Mesendoderm (in vitro differentiated cells): ENCODE measurements at regions not wholly inside any gene's neighbourhood (a gene's known extent, or its start where the extent isn't known, plus 50 kb on each side); places are given as distances from the start of the nearest gene placed in this dataset.

Experiments used
- DNase-seq: peaks from one replicate; pipeline ENCODE4 v3.0.0; 2013
- H2AK5ac ChIP-seq: 2 replicates; pipeline ENCODE4 v1.6.1; 2013; ENCODE audit warnings: low read length, inconsistent platforms
- H2BK120ac ChIP-seq: 2 replicates; pipeline ENCODE4 v1.6.1; 2013; ENCODE audit warnings: low read depth, mild to moderate bottlenecking, low read length, moderate library complexity, mixed read lengths
- H2BK15ac ChIP-seq: replicated peaks from 2 replicates; pipeline ENCODE4 v1.6.1; 2013; ENCODE audit warnings: low read depth, mild to moderate bottlenecking, moderate library complexity
- H2BK5ac ChIP-seq: 2 replicates; pipeline ENCODE4 v1.6.1; 2013; ENCODE audit warnings: low read length, inconsistent platforms
- H3K18ac ChIP-seq: 2 replicates; pipeline ENCODE4 v1.6.1; 2013; ENCODE audit warnings: mild to moderate bottlenecking, low read length, mixed read lengths
- H3K23ac ChIP-seq: one replicate; pipeline ENCODE4 v1.6.1; 2013; ENCODE audit warnings: low read length
- H3K27ac ChIP-seq: 2 replicates; pipeline ENCODE4 v1.5.1; 2013; ENCODE audit warnings: low read depth, mild to moderate bottlenecking, inconsistent platforms, low read length, moderate library complexity
- H3K27me3 ChIP-seq: 2 replicates; pipeline ENCODE4 v1.6.1; 2013; ENCODE audit warnings: low read length, control low read depth, mild to moderate bottlenecking, inconsistent platforms; ENCODE audit not compliant: insufficient read depth, poor library complexity
- H3K36me3 ChIP-seq: 2 replicates; pipeline ENCODE4 v1.6.1; 2013; ENCODE audit warnings: low read length, inconsistent platforms; ENCODE audit not compliant: control insufficient read depth, insufficient read depth
- H3K4ac ChIP-seq: one replicate; pipeline ENCODE4 v1.6.1; 2013; ENCODE audit warnings: low read depth, mild to moderate bottlenecking, low read length, moderate library complexity
- H3K4me1 ChIP-seq: 2 replicates; pipeline ENCODE4 v1.6.1; 2013; ENCODE audit warnings: low read depth, low read length, inconsistent platforms; ENCODE audit not compliant: control insufficient read depth
- H3K4me2 ChIP-seq: 2 replicates; pipeline ENCODE4 v1.6.1; 2013; ENCODE audit warnings: low read length
- H3K4me3 ChIP-seq: 2 replicates; pipeline ENCODE4 v1.5.1; 2013; ENCODE audit warnings: mild to moderate bottlenecking, low read length
- H3K56ac ChIP-seq: one replicate; pipeline ENCODE4 v1.6.1; 2013; ENCODE audit warnings: low read length
- H3K79me1 ChIP-seq: 2 replicates; pipeline ENCODE4 v1.6.1; 2013; ENCODE audit warnings: low read length, inconsistent platforms
- H3K79me2 ChIP-seq: 2 replicates; pipeline ENCODE4 v1.6.1; 2013; ENCODE audit warnings: mild to moderate bottlenecking, low read length; ENCODE audit not compliant: control insufficient read depth, insufficient read depth
- H3K9ac ChIP-seq: 2 replicates; pipeline ENCODE4 v1.6.1; 2013; ENCODE audit warnings: low read length, inconsistent platforms
- H4K5ac ChIP-seq: one replicate; pipeline ENCODE4 v1.6.1; 2013; ENCODE audit warnings: low read length
- H4K8ac ChIP-seq: one replicate; pipeline ENCODE4 v1.6.1; 2013; ENCODE audit warnings: low read depth, mild to moderate bottlenecking, control low read depth, low read length, moderate library complexity
- WGBS: extraction: QIAGEN DNeasy Blood & Tissue Kit; methylation state at CpG from one replicate; pipeline ENCODE4 v1.1.7; 2013; ENCODE audit warnings: low lambda C conversion rate, missing lambda C conversion rate; ENCODE audit not compliant: insufficient coverage; ENCODE audit errors: extremely low coverage; 5-methylcytosine and 5-hydroxymethylcytosine counted together

- Histone ChIP-seq H3K9ac (no peak overlapping the region), H2BK120ac (no peak overlapping the region), H3K56ac (no peak overlapping the region), H3K27me3 (no peaks in the 10 kb centered on the region), H3K4me2 (no peak overlapping the region), H3K27ac (no peak overlapping the region), H3K18ac (no peak overlapping the region), H3K79me1 (no peaks in the 10 kb centered on the region), H2AK5ac (no peak overlapping the region), H3K4me3 (no peak overlapping the region), H4K8ac (no peak overlapping the region), H3K79me2 (no peaks in the 10 kb centered on the region), H3K23ac (no peak overlapping the region), H4K5ac (no peak overlapping the region), H2BK15ac (no peak overlapping the region), H3K4me1 (no peaks in the 10 kb centered on the region), H3K4ac (no peak overlapping the region), H3K36me3 (no peaks in the 10 kb centered on the region), H2BK5ac (no peak overlapping the region)
- no CpG with 5 or more reads among the region's 2 CpGs for WGBS
- DNase-seq: no peak
Observed at GRCh38 chr6:132107896-132108295, 156.7 kb upstream of the CCN2 start.

DNA sequence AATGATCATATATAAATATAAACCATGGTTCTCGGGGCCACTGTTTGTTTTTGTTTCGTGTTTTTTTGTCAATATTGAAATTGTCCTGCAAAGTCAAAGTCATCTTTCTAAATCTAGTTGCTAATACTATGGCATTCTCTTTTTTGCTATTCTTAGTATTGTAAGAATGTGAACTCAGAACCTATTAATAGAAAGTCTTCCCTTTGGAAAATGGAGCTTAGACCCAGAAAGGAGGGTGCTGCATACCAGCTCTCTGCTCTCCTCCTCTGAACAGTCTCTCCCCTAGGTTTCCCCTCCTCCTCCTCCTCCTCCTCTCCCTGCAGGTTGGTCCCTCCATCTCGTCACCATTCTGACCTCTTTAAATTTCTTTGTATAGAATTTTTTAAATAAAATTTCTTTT lies 150.4 kb upstream of the CCN2 start:
- DNase-seq: no peak
- WGBS: no CpG with 5 or more reads among the region's 3 CpGs

DNA sequence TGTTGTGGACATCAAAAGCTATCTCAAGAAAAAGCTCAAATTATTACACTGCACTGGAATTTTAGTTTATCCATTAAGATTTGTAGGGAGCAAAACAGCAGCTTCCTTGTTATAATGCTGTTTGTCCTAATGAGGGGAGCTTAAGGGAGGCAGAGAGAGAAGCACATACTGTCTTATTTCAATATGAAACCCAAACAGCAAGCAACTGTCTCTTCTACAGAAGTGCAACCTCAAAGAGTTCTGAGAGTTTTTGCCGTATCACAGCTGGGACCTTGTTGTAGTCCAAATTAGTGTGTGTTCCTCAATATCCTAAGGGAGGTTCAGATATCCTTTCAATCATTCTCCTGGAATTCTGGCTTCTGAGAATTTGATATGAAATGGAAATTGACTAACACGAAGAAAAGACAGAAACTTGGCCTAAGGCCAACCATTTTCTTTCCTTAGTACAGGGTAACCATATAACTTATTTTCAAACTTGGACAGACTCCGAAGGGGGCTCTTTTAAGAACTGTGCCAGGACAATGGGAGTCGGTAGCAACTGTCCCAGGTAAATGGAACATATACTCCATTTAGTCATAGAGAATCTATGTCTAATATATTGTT lies 149.3 kb upstream of the CCN2 start:
- no peak overlapping the region for H4K5ac ChIP-seq
- no peak overlapping the region for H3K56ac ChIP-seq
- H3K4me3 ChIP-seq: no peak overlapping the region
- H2BK15ac ChIP-seq: no peak overlapping the region
- no peak overlapping the region for H3K9ac ChIP-seq
- no peak overlapping the region for H3K23ac ChIP-seq
- no peak overlapping the region for H3K27ac ChIP-seq
- no peak for DNase-seq
- H3K4me1 ChIP-seq: no peaks in the 10 kb centered on the region
- no peak overlapping the region for H3K4ac ChIP-seq
- no CpG with 5 or more reads among the region's 4 CpGs for WGBS
- no peak overlapping the region for H4K8ac ChIP-seq
- no peaks in the 10 kb centered on the region for H3K79me2 ChIP-seq
- H3K18ac ChIP-seq: no peak overlapping the region
- H3K4me2 ChIP-seq: no peak overlapping the region
- H2BK5ac ChIP-seq: no peak overlapping the region
- no peaks in the 10 kb centered on the region for H3K79me1 ChIP-seq
- no peaks in the 10 kb centered on the region for H3K36me3 ChIP-seq
- H2AK5ac ChIP-seq: no peak overlapping the region
- no peaks in the 10 kb centered on the region for H3K27me3 ChIP-seq
- H2BK120ac ChIP-seq: no peak overlapping the region

More for the DNA sequence above, 150.4 kb upstream of the CCN2 start:
- Histone ChIP-seq H3K27me3 (no peaks in the 10 kb centered on the region), H3K9ac (no peak overlapping the region), H3K4ac (no peak overlapping the region), H3K4me3 (no peak overlapping the region), H4K8ac (no peak overlapping the region), H3K23ac (no peak overlapping the region), H2BK15ac (no peak overlapping the region), H3K4me1 (no peaks in the 10 kb centered on the region), H3K56ac (no peak overlapping the region), H3K27ac (no peak overlapping the region), H3K36me3 (no peaks in the 10 kb centered on the region), H3K79me1 (no peaks in the 10 kb centered on the region), H2AK5ac (no peak overlapping the region), H3K18ac (no peak overlapping the region), H4K5ac (no peak overlapping the region), H3K79me2 (no peaks in the 10 kb centered on the region), H2BK120ac (no peak overlapping the region), H2BK5ac (no peak overlapping the region), H3K4me2 (no peak overlapping the region)

GRCh38 chr6:132096996-132097395 lies 145.8 kb upstream of the CCN2 start:
- Histone ChIP-seq H3K4me3 (no peak overlapping the region), H3K4me2 (no peak overlapping the region), H2BK5ac (no peak overlapping the region), H2AK5ac (no peak overlapping the region), H3K9ac (no peak overlapping the region), H3K36me3 (no peaks in the 10 kb centered on the region), H4K8ac (no peak overlapping the region), H3K79me1 (no peaks in the 10 kb centered on the region), H2BK15ac (no peak overlapping the region), H3K4ac (no peak overlapping the region), H3K18ac (no peak overlapping the region), H3K4me1 (no peaks in the 10 kb centered on the region), H3K56ac (no peak overlapping the region), H3K79me2 (no peaks in the 10 kb centered on the region), H2BK120ac (no peak overlapping the region), H3K27me3 (no peaks in the 10 kb centered on the region), H4K5ac (no peak overlapping the region), H3K27ac (no peak overlapping the region), H3K23ac (no peak overlapping the region)
- WGBS: no CpG with 5 or more reads among the region's 5 CpGs
- DNase-seq: no peak

GRCh38 chr6:132096245-132096644 lies 145.1 kb upstream of the CCN2 start:
- Histone ChIP-seq H3K4me1 (no peaks in the 10 kb centered on the region), H2BK15ac (no peak overlapping the region), H3K23ac (no peak overlapping the region), H4K5ac (no peak overlapping the region), H3K27ac (no peak overlapping the region), H3K4ac (no peak overlapping the region), H2BK120ac (no peak overlapping the region), H3K56ac (no peak overlapping the region), H3K9ac (no peak overlapping the region), H4K8ac (no peak overlapping the region), H3K4me3 (no peak overlapping the region), H3K4me2 (no peak overlapping the region), H3K18ac (no peak overlapping the region), H3K27me3 (no peaks in the 10 kb centered on the region), H2BK5ac (no peak overlapping the region), H3K36me3 (no peaks in the 10 kb centered on the region), H2AK5ac (no peak overlapping the region), H3K79me2 (no peaks in the 10 kb centered on the region), H3K79me1 (no peaks in the 10 kb centered on the region)
- no CpG with 5 or more reads among the region's 3 CpGs for WGBS
- no peak for DNase-seq

DNA sequence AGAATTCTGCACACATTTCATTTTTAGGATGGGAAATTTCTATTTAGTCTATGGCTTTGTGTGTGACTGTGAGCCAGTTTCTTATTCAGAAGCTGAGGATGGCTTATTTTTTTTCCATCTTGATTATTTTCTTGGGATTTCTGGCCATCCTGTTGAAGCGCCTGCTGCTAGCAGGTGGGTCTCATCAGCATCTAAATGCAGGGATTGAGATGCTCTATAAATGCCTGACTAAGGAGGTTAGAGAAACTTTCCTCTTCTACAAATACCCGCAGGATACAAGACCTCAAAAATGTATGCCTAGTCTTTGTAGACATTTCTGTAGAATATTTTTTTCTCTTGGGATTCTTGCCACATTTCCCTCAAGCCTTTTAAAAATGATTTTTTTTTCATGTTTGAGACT lies 138.0 kb upstream of the CCN2 start:
- Histone ChIP-seq H3K4me3 (no peak overlapping the region), H3K4ac (no peak overlapping the region), H3K27ac (no peak overlapping the region), H3K9ac (no peak overlapping the region), H3K4me2 (no peak overlapping the region), H3K4me1 (no peaks in the 10 kb centered on the region), H2BK120ac (no peak overlapping the region), H2BK15ac (no peak overlapping the region), H4K5ac (no peak overlapping the region), H3K79me1 (no peaks in the 10 kb centered on the region), H3K79me2 (no peaks in the 10 kb centered on the region), H2AK5ac (no peak overlapping the region), H3K27me3 (no peaks in the 10 kb centered on the region), H3K56ac (no peak overlapping the region), H3K23ac (no peak overlapping the region), H4K8ac (no peak overlapping the region), H3K18ac (no peak overlapping the region), H2BK5ac (no peak overlapping the region), H3K36me3 (no peaks in the 10 kb centered on the region)
- DNase-seq: no peak
- no CpG with 5 or more reads among the region's 2 CpGs for WGBS
